WERI-Rb-1 (cell line): ENCODE measurements at regions not wholly inside any gene's neighbourhood (a gene's known extent, or its start where the extent isn't known, plus 50 kb on each side); places are given as distances from the start of the nearest gene placed in this dataset.
"Not testable (repeated sequence)": the region's sequence is repeated elsewhere in the genome, so short reads cannot be mapped to it uniquely, and the experiment has no call there.

ENCODE experiments used
- DNase-seq: peaks from one replicate; pipeline ENCODE4 v3.0.0-alpha.2; 2020
- H3K27ac ChIP-seq: fragments of 250-450 bp; sonication (Bioruptor Pico); 2 replicates; pipeline ENCODE4 v1.5.1; 2020; ENCODE audit warnings: mild to moderate bottlenecking, moderate library complexity
- H3K27me3 ChIP-seq: fragments of 250-450 bp; sonication (Bioruptor Pico); 2 replicates; pipeline ENCODE4 v1.5.1; 2021; ENCODE audit warnings: mild to moderate bottlenecking, low read depth, moderate library complexity; ENCODE audit not compliant: insufficient read depth, severe bottlenecking
- H3K36me3 ChIP-seq: fragments of 250-450 bp; sonication (Bioruptor Pico); 2 replicates; pipeline ENCODE4 v1.5.1; 2020; ENCODE audit warnings: mild to moderate bottlenecking, moderate library complexity
- H3K4me3 ChIP-seq: 2 replicates; pipeline ENCODE4 v1.5.1; 2011; ENCODE audit warnings: low read depth, mild to moderate bottlenecking, control low read depth, low read length
- H3K9me3 ChIP-seq: fragments of 250-450 bp; sonication (Bioruptor Pico); 2 replicates; pipeline ENCODE4 v1.5.1; 2021; ENCODE audit warnings: mild to moderate bottlenecking, moderate library complexity; ENCODE audit not compliant: severe bottlenecking
- CTCF ChIP-seq: IDR thresholded peaks from 2 replicates; pipeline ENCODE4 v1.5.1; 2011; ENCODE audit warnings: low read depth, mild to moderate bottlenecking, control low read depth, inconsistent platforms, low read length

DNA sequence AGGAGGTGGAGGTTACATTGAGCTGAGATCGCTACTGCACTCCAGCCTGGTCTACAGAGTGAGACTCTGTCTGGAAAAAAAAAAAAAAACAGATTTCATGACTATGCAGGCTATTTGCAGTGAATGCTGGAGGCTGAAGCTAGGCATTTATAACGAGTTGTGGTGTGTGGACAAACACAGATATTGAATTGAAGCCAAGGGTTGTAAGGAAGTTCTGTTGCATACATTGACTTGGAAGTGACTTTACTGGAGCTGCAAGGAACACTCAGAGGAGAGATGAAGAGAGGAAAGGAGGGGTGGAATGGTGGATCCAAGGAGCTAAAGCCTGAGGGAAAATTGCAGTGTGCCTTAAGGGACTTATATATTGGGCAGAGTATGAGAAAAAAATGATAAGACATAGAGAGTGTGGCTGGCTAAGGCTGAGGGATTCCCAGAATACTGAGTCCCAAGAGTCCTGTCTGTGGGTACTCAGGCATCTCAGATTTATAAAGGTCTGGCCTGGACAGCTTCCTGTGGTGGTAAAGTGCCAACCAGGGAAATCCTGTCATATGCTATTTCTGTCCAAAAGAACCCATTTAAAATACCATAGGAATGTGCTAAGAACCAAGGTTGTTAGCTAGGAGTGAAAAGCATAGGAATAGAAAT, 87.8 kb upstream of the GUCY1A1 start:
- H3K9me3 ChIP-seq = no peaks in the 10 kb centered on the region
- H3K4me3 ChIP-seq = no peak overlapping the region
- DNase-seq = no peak
- TF ChIP-seq CTCF = no peak
- H3K36me3 ChIP-seq = no peaks in the 10 kb centered on the region
- H3K27ac ChIP-seq = no peak overlapping the region
- no peaks in the 10 kb centered on the region for H3K27me3 ChIP-seq

- no peaks in the 10 kb centered on the region for H3K9me3 ChIP-seq
- no peak overlapping the region for H3K27ac ChIP-seq
- TF ChIP-seq CTCF = no peak
- DNase-seq = no peak
- no peaks in the 10 kb centered on the region for H3K27me3 ChIP-seq
- H3K36me3 ChIP-seq = no peaks in the 10 kb centered on the region
- no peak overlapping the region for H3K4me3 ChIP-seq
Observed at GRCh38 chr4:155578219-155578618, 88.4 kb upstream of the GUCY1A1 start.

- H3K27ac ChIP-seq = not testable (repeated sequence)
Observed at GRCh38 chr4:155574329-155574728, 92.3 kb upstream of the GUCY1A1 start.

GRCh38 chr4:155573126-155573525, 93.5 kb upstream of the GUCY1A1 start:
- TF ChIP-seq CTCF = no peak

More at GRCh38 chr4:155574329-155574728, 92.3 kb upstream of the GUCY1A1 start:
- H3K4me3 ChIP-seq, DNase-seq, H3K27me3 ChIP-seq, H3K9me3 ChIP-seq, H3K36me3 ChIP-seq: not testable (repeated sequence)

DNA sequence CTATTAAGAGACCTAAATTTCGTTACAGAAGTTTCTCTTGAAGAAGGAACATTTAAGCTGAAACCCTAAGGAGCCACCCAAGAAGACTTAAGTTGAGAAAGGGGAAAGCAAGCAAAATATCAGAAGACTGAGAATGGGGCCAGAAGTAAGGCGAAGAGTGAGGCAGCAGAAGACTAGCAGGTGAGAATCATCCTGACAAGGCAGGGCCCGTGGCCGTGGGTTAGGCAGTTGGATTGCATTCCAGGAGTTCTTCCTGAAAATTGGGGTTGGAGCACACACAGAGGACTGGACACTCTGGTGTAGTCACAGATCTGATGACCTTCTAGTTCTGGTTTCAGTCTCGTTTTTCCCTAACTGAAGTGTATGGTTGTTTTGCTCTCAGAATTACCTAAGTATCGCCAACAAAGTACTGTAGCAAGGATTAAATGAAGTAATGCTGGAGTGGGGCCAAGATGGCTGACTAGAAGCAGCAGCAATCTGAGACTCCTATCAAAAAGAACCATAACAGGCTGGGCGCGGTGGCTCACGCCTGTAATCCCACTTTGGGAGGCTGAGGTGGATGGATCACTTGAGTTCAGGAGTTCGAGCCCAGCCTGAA, 94.4 kb upstream of the GUCY1A1 start:
- no peak overlapping the region for H3K4me3 ChIP-seq
- no peaks in the 10 kb centered on the region for H3K27me3 ChIP-seq
- no peaks in the 10 kb centered on the region for H3K36me3 ChIP-seq
- no peaks in the 10 kb centered on the region for H3K9me3 ChIP-seq
- H3K27ac ChIP-seq = no peak overlapping the region
- no peak for TF ChIP-seq CTCF
- DNase-seq = no peak

More at GRCh38 chr4:155573126-155573525, 93.5 kb upstream of the GUCY1A1 start:
- peak; percentile 65 for DNase-seq
- no peaks in the 10 kb centered on the region for H3K36me3 ChIP-seq
- no peak overlapping the region for H3K27ac ChIP-seq
- H3K27me3 ChIP-seq = no peaks in the 10 kb centered on the region
- H3K4me3 ChIP-seq = no peak overlapping the region
- H3K9me3 ChIP-seq = no peaks in the 10 kb centered on the region

DNA sequence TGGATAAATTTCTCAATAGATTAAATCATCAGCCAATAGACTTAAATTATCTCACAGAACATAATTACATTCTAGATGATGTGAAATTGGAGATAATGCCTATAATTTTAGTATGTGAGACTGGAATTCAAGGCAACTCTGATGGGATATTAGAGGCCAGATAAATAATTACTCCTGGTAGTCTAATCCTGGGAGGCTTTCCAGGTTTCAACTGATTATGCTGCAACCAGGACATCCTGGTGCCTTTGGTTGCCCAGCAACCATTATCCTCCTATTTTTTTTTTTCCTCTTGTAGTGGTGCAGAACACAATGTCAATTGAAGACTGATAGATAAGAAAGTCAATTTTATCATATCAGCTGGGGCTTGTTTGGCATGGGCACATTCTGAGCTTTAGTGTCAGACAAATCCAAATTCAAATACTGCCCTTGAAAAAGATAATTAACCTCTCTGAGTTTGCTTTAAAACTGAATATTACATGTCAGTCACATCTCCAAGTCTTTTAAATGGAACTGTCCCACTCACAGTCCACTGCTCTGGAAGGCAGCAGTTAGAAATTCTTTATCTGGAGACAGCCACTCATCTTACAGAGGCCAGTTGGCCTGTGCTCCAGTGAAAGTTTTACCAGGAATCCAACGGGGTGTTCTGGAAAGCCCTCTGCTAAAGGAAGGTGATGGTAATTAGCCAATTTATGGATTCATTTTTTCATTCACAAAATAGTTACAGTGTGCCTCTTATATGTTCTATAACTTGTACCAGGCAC, 95.3 kb upstream of the GUCY1A1 start:
- Histone ChIP-seq H3K27ac (no peak overlapping the region), H3K27me3 (no peaks in the 10 kb centered on the region), H3K36me3 (no peaks in the 10 kb centered on the region), H3K4me3 (no peak overlapping the region), H3K9me3 (no peaks in the 10 kb centered on the region)
- no peak for TF ChIP-seq CTCF
- peak; percentile 33 for DNase-seq
